ENCODE measurements at regions not wholly inside any gene's neighbourhood (a gene's known extent, or its start where the extent isn't known, plus 50 kb on each side); places are given as distances from the start of the nearest gene placed in this dataset.
"Not testable (repeated sequence)": the region's sequence is repeated elsewhere in the genome, so short reads cannot be mapped to it uniquely, and the experiment has no call there.

GRCh38 chr16:9160551-9160911, 69.1 kb downstream of the HAPSTR1 start:
- TF ChIP-seq, protein P1, sequence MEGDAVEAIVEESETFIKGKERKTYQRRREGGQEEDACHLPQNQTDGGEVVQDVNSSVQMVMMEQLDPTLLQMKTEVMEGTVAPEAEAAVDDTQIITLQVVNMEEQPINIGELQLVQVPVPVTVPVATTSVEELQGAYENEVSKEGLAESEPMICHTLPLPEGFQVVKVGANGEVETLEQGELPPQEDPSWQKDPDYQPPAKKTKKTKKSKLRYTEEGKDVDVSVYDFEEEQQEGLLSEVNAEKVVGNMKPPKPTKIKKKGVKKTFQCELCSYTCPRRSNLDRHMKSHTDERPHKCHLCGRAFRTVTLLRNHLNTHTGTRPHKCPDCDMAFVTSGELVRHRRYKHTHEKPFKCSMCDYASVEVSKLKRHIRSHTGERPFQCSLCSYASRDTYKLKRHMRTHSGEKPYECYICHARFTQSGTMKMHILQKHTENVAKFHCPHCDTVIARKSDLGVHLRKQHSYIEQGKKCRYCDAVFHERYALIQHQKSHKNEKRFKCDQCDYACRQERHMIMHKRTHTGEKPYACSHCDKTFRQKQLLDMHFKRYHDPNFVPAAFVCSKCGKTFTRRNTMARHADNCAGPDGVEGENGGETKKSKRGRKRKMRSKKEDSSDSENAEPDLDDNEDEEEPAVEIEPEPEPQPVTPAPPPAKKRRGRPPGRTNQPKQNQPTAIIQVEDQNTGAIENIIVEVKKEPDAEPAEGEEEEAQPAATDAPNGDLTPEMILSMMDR (IDR thresholded peaks at IDR 0.05), result no peak
- H3K27ac ChIP-seq, result no peak overlapping the region
- DNase-seq (ENCODE audit: low spot score) (no peak), ATAC-seq (ENCODE audit: insufficient number of reproducible peaks, low FRiP score, low read depth) (no peak)
- H3K4me1 ChIP-seq (ENCODE audit: control insufficient read depth in 1 of 2, low read depth in 2 of 2), result no peaks in the 10 kb centered on the region
- H3K36me3 ChIP-seq, result no peaks in the 10 kb centered on the region
- no peaks in the 10 kb centered on the region for H3K9me3 ChIP-seq
- H3K27me3 ChIP-seq (replicated peaks; ENCODE audit: insufficient read depth), result no peaks in the 10 kb centered on the region
- no peak overlapping the region for H3K4me3 ChIP-seq

DNA sequence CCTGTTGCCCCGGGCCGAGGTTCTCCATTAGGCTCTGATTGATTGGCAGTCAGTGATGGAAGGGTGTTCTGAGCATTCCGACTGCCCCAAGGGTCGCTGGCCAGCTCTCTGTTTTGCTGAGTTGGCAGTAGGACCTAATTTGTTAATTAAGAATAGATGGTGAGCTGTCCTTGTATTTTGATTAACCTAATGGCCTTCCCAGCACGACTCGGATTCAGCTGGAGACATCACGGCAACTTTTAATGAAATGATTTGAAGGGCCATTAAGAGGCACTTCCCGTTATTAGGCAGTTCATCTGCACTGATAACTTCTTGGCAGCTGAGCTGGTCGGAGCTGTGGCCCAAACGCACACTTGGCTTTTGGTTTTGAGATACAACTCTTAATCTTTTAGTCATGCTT, 74.2 kb downstream of the HAPSTR1 start:
- Histone ChIP-seq H3K4me1 (ENCODE audit: control insufficient read depth in 1 of 2, low read depth in 2 of 2) (no peaks in the 10 kb centered on the region), H3K27me3 (replicated peaks; ENCODE audit: insufficient read depth) (no peaks in the 10 kb centered on the region), H3K9me3 (no peaks in the 10 kb centered on the region), H3K36me3 (no peaks in the 10 kb centered on the region), H3K4me3 (no peak overlapping the region), H3K27ac (no peak overlapping the region)
- ATAC-seq (ENCODE audit: insufficient number of reproducible peaks, low FRiP score, low read depth), result no peak
- no peak for DNase-seq (ENCODE audit: low spot score)
- TF ChIP-seq, protein P1 (IDR thresholded peaks at IDR 0.05), result no peak

DNA sequence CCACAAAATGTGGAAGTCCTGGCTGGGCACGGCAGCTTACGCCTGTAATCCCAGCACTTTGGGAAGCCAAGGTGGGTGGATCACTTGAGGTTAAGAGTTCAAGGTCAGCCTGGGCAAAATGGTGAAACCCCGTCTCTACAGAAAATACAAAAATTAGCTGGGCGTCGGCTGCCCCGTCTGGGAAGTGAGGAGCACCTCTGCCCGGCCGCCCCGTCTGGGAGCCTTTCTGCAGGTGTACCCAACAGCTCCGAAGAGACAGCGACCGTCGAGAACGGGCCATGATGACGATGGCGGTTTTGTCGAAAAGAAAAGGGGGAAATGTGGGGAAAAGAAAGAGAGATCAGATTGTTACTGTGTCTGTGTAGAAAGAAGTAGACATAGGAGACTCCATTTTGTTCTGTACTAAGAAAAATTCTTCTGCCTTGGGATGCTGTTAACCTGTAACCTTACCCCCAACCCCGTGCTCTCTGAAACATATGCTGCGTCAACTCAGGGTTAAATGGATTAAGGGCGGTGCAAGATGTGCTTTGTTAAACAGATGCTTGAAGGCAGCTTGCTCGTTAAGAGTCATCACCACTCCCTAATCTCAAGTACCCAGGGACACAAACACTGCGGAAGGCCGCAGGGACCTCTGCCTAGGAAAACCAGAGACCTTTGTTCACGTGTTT, 75.0 kb downstream of the HAPSTR1 start:
- not testable (repeated sequence) for H3K4me1 ChIP-seq (ENCODE audit: control insufficient read depth in 1 of 2, low read depth in 2 of 2); ATAC-seq (ENCODE audit: insufficient number of reproducible peaks, low FRiP score, low read depth); H3K36me3 ChIP-seq; H3K27me3 ChIP-seq (replicated peaks; ENCODE audit: insufficient read depth); H3K9me3 ChIP-seq; DNase-seq (ENCODE audit: low spot score); H3K4me3 ChIP-seq; H3K27ac ChIP-seq

- Histone ChIP-seq H3K36me3 (no peaks in the 10 kb centered on the region), H3K27me3 (replicated peaks; ENCODE audit: insufficient read depth) (no peaks in the 10 kb centered on the region), H3K9me3 (no peaks in the 10 kb centered on the region), H3K27ac (no peak overlapping the region), H3K4me3 (no peak overlapping the region), H3K4me1 (ENCODE audit: control insufficient read depth in 1 of 2, low read depth in 2 of 2) (no peaks in the 10 kb centered on the region)
- TF ChIP-seq, protein P1 (IDR thresholded peaks at IDR 0.05), result no peak
- ATAC-seq (ENCODE audit: insufficient number of reproducible peaks, low FRiP score, low read depth) (no peak), DNase-seq (ENCODE audit: low spot score) (no peak)
These were observed 77.7 kb downstream of the HAPSTR1 start for GRCh38 chr16:9169094-9169493.

GRCh38 chr16:9170470-9170869, 79.0 kb downstream of the HAPSTR1 start:
- Histone ChIP-seq H3K27me3 (replicated peaks; ENCODE audit: insufficient read depth) (no peaks in the 10 kb centered on the region), H3K4me3 (no peak overlapping the region), H3K9me3 (no peaks in the 10 kb centered on the region), H3K4me1 (ENCODE audit: control insufficient read depth in 1 of 2, low read depth in 2 of 2) (no peaks in the 10 kb centered on the region), H3K36me3 (no peaks in the 10 kb centered on the region), H3K27ac (no peak overlapping the region)
- DNase-seq (ENCODE audit: low spot score) (no peak), ATAC-seq (ENCODE audit: insufficient number of reproducible peaks, low FRiP score, low read depth) (no peak)
- TF ChIP-seq, protein P1 (IDR thresholded peaks at IDR 0.05), result no peak
